SK-N-SH treated with all-trans-retinoic acid at 6 μM for 48 hours (cell line): ENCODE measurements at regions not wholly inside any gene's neighbourhood (a gene's known extent, or its start where the extent isn't known, plus 50 kb on each side); places are given as distances from the start of the nearest gene placed in this dataset.

Source experiments
- ATAC-seq: fragments of 200-7000 bp; cut with Tn5 transposase; 3 replicates; pipeline ENCODE4 v1.9.1; 2020; ENCODE audit warnings: mild to moderate bottlenecking, moderate library complexity
- ARNTL ChIP-seq: fragments of 450-650 bp; formaldehyde crosslinking; IDR thresholded peaks from 2 replicates; pipeline ENCODE4 v1.5.0; 2020; ENCODE audit warnings: low read depth, mild to moderate bottlenecking, moderate library complexity, borderline replicate concordance
- BACH2 ChIP-seq: fragments of 250-450 bp; sonication (Bioruptor Pico); IDR thresholded peaks from 2 replicates; pipeline ENCODE4 v1.9.0; 2021; ENCODE audit warnings: mild to moderate bottlenecking, borderline replicate concordance
- CREB5 ChIP-seq: fragments of 250-450 bp; sonication (Bioruptor Pico); IDR thresholded peaks from 2 replicates; pipeline ENCODE4 v1.5.1; 2020; ENCODE audit warnings: low read depth, mild to moderate bottlenecking, moderate library complexity
- CSDC2 ChIP-seq: fragments of 250-450 bp; sonication (Bioruptor Pico); IDR thresholded peaks from 2 replicates; pipeline ENCODE4 v1.5.0; 2020; ENCODE audit warnings: mild to moderate bottlenecking, moderate library complexity
- ESRRG ChIP-seq: fragments of 250-450 bp; sonication (Bioruptor Pico); IDR thresholded peaks from 2 replicates; pipeline ENCODE4 v1.6.1; 2021; ENCODE audit warnings: mild to moderate bottlenecking
- ISL1 ChIP-seq: fragments of 250-450 bp; sonication (Bioruptor Pico); IDR thresholded peaks from 2 replicates; pipeline ENCODE4 v2.1.2; 2022; ENCODE audit warnings: mild to moderate bottlenecking, moderate library complexity
- OSR1 ChIP-seq: fragments of 250-450 bp; sonication (Bioruptor Pico); IDR thresholded peaks from 2 replicates; pipeline ENCODE4 v1.8.0; 2022; ENCODE audit warnings: moderate library complexity, mild to moderate bottlenecking, inconsistent platforms
- PATZ1 ChIP-seq: fragments of 250-450 bp; sonication (Bioruptor Pico); IDR thresholded peaks from 2 replicates; pipeline ENCODE4 v1.8.0; 2020; ENCODE audit warnings: mild to moderate bottlenecking, moderate library complexity, borderline replicate concordance
- PPARA ChIP-seq: fragments of 250-450 bp; sonication (Bioruptor Pico); IDR thresholded peaks from 2 replicates; pipeline ENCODE4 v1.5.0; 2020; ENCODE audit warnings: mild to moderate bottlenecking, borderline replicate concordance
- RARB ChIP-seq: fragments of 250-450 bp; sonication (Bioruptor Pico); IDR thresholded peaks from 2 replicates; pipeline ENCODE4 v1.8.0; 2021; ENCODE audit warnings: mild to moderate bottlenecking, moderate library complexity
- SNAI2 ChIP-seq: fragments of 250-450 bp; sonication (Bioruptor Pico); IDR thresholded peaks from 2 replicates; pipeline ENCODE4 v1.5.0; 2020; ENCODE audit warnings: mild to moderate bottlenecking, moderate library complexity
- TCF4 ChIP-seq: fragments of 250-450 bp; sonication (Bioruptor Pico); IDR thresholded peaks from 2 replicates; pipeline ENCODE4 v1.8.0; 2021; ENCODE audit warnings: mild to moderate bottlenecking, moderate library complexity, borderline replicate concordance
- TOX ChIP-seq: fragments of 250-450 bp; sonication (Bioruptor Pico); IDR thresholded peaks from 2 replicates; pipeline ENCODE4 v1.8.0; 2021; ENCODE audit warnings: mild to moderate bottlenecking, moderate library complexity, borderline replicate concordance
- TSHZ2 ChIP-seq: fragments of 250-450 bp; sonication (Bioruptor Pico); IDR thresholded peaks from 2 replicates; pipeline ENCODE4 v1.5.0; 2020; ENCODE audit warnings: mild to moderate bottlenecking, moderate library complexity
- ZC3H10 ChIP-seq: fragments of 250-450 bp; sonication (Bioruptor Pico); IDR thresholded peaks from 2 replicates; pipeline ENCODE4 v1.5.1; 2021; ENCODE audit warnings: mild to moderate bottlenecking, moderate library complexity
- ZFP3 ChIP-seq: fragments of 250-450 bp; sonication (Bioruptor Pico); IDR thresholded peaks from 2 replicates; pipeline ENCODE4 v1.5.0; 2020; ENCODE audit warnings: mild to moderate bottlenecking, moderate library complexity
- ZFP30 ChIP-seq: fragments of 450-650 bp; formaldehyde crosslinking; IDR thresholded peaks from 2 replicates; pipeline ENCODE4 v1.5.0; 2022; ENCODE audit warnings: mild to moderate bottlenecking, moderate library complexity
- ZNF565 ChIP-seq: fragments of 450-650 bp; formaldehyde crosslinking; conservative IDR thresholded peaks from 2 replicates; pipeline ENCODE4 v1.5.0; 2020; ENCODE audit warnings: low read depth, mild to moderate bottlenecking, moderate library complexity
- ZNF70 ChIP-seq: fragments of 450-650 bp; formaldehyde crosslinking; IDR thresholded peaks from 2 replicates; pipeline ENCODE4 v1.5.0; 2020; ENCODE audit warnings: mild to moderate bottlenecking, moderate library complexity
- ZNF8 ChIP-seq: fragments of 450-650 bp; formaldehyde crosslinking; IDR thresholded peaks from 2 replicates; pipeline ENCODE4 v1.5.0; 2020; ENCODE audit warnings: mild to moderate bottlenecking, moderate library complexity

GRCh38 chr6:40286721-40287120, 300.4 kb downstream of the LRFN2 start:
- ATAC-seq: no peak
- TF ChIP-seq ESRRG (CRISPR knock-in tag) (no peak), RARB (CRISPR knock-in tag) (no peak), ZNF565 (CRISPR knock-in tag) (no peak), CSDC2 (CRISPR knock-in tag) (no peak), PATZ1 (CRISPR knock-in tag) (no peak), TOX (CRISPR knock-in tag) (no peak), PPARA (CRISPR knock-in tag) (no peak), ARNTL (no peak), ZFP3 (CRISPR knock-in tag) (no peak)

- TF ChIP-seq RARB (CRISPR knock-in tag) (no peak), TOX (CRISPR knock-in tag) (no peak), ZNF565 (CRISPR knock-in tag) (no peak), ESRRG (CRISPR knock-in tag) (no peak), TSHZ2 (no peak), ZNF70 (CRISPR knock-in tag) (no peak), CREB5 (CRISPR knock-in tag) (no peak)
- ATAC-seq: no peak
Observed at GRCh38 chr6:40285996-40286395, 301.2 kb downstream of the LRFN2 start.

GRCh38 chr6:40285535-40285934, 301.6 kb downstream of the LRFN2 start:
- no peak for ATAC-seq
- TF ChIP-seq ESRRG (CRISPR knock-in tag) (no peak), TCF4 (CRISPR knock-in tag) (no peak), ZNF70 (CRISPR knock-in tag) (no peak), ZFP30 (CRISPR knock-in tag) (no peak), CSDC2 (CRISPR knock-in tag) (no peak), PPARA (CRISPR knock-in tag) (no peak), ISL1 (CRISPR knock-in tag) (no peak), OSR1 (CRISPR knock-in tag) (no peak), BACH2 (no peak), ZNF8 (no peak), SNAI2 (no peak)
- TF ChIP-seq, all 23 proteins: peak for 0

GRCh38 chr6:40282986-40283385, 304.2 kb downstream of the LRFN2 start:
- ATAC-seq: no peak
- TF ChIP-seq TCF4 (CRISPR knock-in tag): no peak
- TF ChIP-seq ZFP30 (CRISPR knock-in tag): no peak
- TF ChIP-seq CREB5 (CRISPR knock-in tag): no peak
- TF ChIP-seq ZC3H10 (CRISPR knock-in tag): no peak
- TF ChIP-seq OSR1 (CRISPR knock-in tag): no peak
- TF ChIP-seq, all 23 proteins: peak for 0

- TF ChIP-seq BACH2 (no peak), ISL1 (CRISPR knock-in tag) (no peak), ZFP3 (CRISPR knock-in tag) (no peak), SNAI2 (no peak), TCF4 (CRISPR knock-in tag) (no peak), ESRRG (CRISPR knock-in tag) (no peak)
- ATAC-seq: no peak
Observed at GRCh38 chr6:40281402-40281801, 305.8 kb downstream of the LRFN2 start.
